ENCODE measurements at regions not wholly inside any gene's neighbourhood (a gene's known extent, or its start where the extent isn't known, plus 50 kb on each side); places are given as distances from the start of the nearest gene placed in this dataset.
A peak's percentile ranks its signal among the peaks of the same experiment; 100 is the strongest.

- no peak for TF ChIP-seq JUND (IDR thresholded peaks at IDR 0.05; ENCODE audit: low read depth)
- in situ Hi-C loops (cut with HindIII; ENCODE audit: low pct_unique_long_range_greater_than_20kb, low sequenced_read_pairs): no loop called here
These were observed 697.3 kb downstream of the CETN3 start for GRCh38 chr5:89712134-89712700.

GRCh38 chr5:89711526-89711925 lies 698.0 kb downstream of the CETN3 start:
- in situ Hi-C loops (cut with HindIII; ENCODE audit: low pct_unique_long_range_greater_than_20kb, low sequenced_read_pairs): no loop called here
- DNase-seq (ENCODE audit: low read depth in 1 of 2, low spot score in 1 of 2): no peak
- TF ChIP-seq JUND (IDR thresholded peaks at IDR 0.05; ENCODE audit: low read depth): no peak

More at GRCh38 chr5:89712134-89712700, 697.3 kb downstream of the CETN3 start:
- no peak for DNase-seq (ENCODE audit: low read depth in 1 of 2, low spot score in 1 of 2)

GRCh38 chr5:89710006-89710405 lies 699.5 kb downstream of the CETN3 start:
- DNase-seq (ENCODE audit: low read depth in 1 of 2, low spot score in 1 of 2): no peak
- TF ChIP-seq JUND (IDR thresholded peaks at IDR 0.05; ENCODE audit: low read depth): no peak
- in situ Hi-C loops (cut with HindIII; ENCODE audit: low pct_unique_long_range_greater_than_20kb, low sequenced_read_pairs): no loop called here

GRCh38 chr5:89707891-89708290 lies 701.7 kb downstream of the CETN3 start:
- no peak for DNase-seq (ENCODE audit: low read depth in 1 of 2, low spot score in 1 of 2)
- no peak for TF ChIP-seq JUND (IDR thresholded peaks at IDR 0.05; ENCODE audit: low read depth)
- in situ Hi-C loops (cut with HindIII; ENCODE audit: low pct_unique_long_range_greater_than_20kb, low sequenced_read_pairs): no loop called here

GRCh38 chr5:89706731-89707130 lies 702.8 kb downstream of the CETN3 start:
- TF ChIP-seq JUND (IDR thresholded peaks at IDR 0.05; ENCODE audit: low read depth): no peak
- in situ Hi-C loops (cut with HindIII; ENCODE audit: low pct_unique_long_range_greater_than_20kb, low sequenced_read_pairs): no loop called here
- no peak for DNase-seq (ENCODE audit: low read depth in 1 of 2, low spot score in 1 of 2)

- TF ChIP-seq JUND (IDR thresholded peaks at IDR 0.05; ENCODE audit: low read depth): no peak
- DNase-seq (ENCODE audit: low read depth in 1 of 2, low spot score in 1 of 2): peak in 1 of 2 experiments; percentile 62
- in situ Hi-C loops (cut with HindIII; ENCODE audit: low pct_unique_long_range_greater_than_20kb, low sequenced_read_pairs): no loop called here
These were observed 705.7 kb downstream of the CETN3 start for GRCh38 chr5:89703817-89704216.

- in situ Hi-C loops (cut with HindIII; ENCODE audit: low pct_unique_long_range_greater_than_20kb, low sequenced_read_pairs): no loop called here
- TF ChIP-seq JUND (IDR thresholded peaks at IDR 0.05; ENCODE audit: low read depth): no peak
These were observed 711.5 kb downstream of the CETN3 start for GRCh38 chr5:89698028-89698427.

GRCh38 chr5:89697581-89697980 lies 712.0 kb downstream of the CETN3 start:
- in situ Hi-C loops (cut with HindIII; ENCODE audit: low pct_unique_long_range_greater_than_20kb, low sequenced_read_pairs): no loop called here
- no peak for TF ChIP-seq JUND (IDR thresholded peaks at IDR 0.05; ENCODE audit: low read depth)
- DNase-seq (ENCODE audit: low read depth in 1 of 2, low spot score in 1 of 2): no peak

More at GRCh38 chr5:89698028-89698427, 711.5 kb downstream of the CETN3 start:
- DNase-seq (ENCODE audit: low read depth in 1 of 2, low spot score in 1 of 2): no peak

GRCh38 chr5:89695371-89695770 lies 714.2 kb downstream of the CETN3 start:
- in situ Hi-C loops (cut with HindIII; ENCODE audit: low pct_unique_long_range_greater_than_20kb, low sequenced_read_pairs): no loop called here
- no peak for TF ChIP-seq JUND (IDR thresholded peaks at IDR 0.05; ENCODE audit: low read depth)
- no peak for DNase-seq (ENCODE audit: low read depth in 1 of 2, low spot score in 1 of 2)

GRCh38 chr5:89694026-89694550 lies 715.5 kb downstream of the CETN3 start:
- DNase-seq (ENCODE audit: low read depth in 1 of 2, low spot score in 1 of 2): no peak
- in situ Hi-C loops (cut with HindIII; ENCODE audit: low pct_unique_long_range_greater_than_20kb, low sequenced_read_pairs): no loop called here
- no peak for TF ChIP-seq JUND (IDR thresholded peaks at IDR 0.05; ENCODE audit: low read depth)

- DNase-seq (ENCODE audit: low read depth in 1 of 2, low spot score in 1 of 2): no peak
- in situ Hi-C loops (cut with HindIII; ENCODE audit: low pct_unique_long_range_greater_than_20kb, low sequenced_read_pairs): no loop called here
- TF ChIP-seq JUND (IDR thresholded peaks at IDR 0.05; ENCODE audit: low read depth): no peak
These were observed 719.2 kb downstream of the CETN3 start for GRCh38 chr5:89690331-89690730.

GRCh38 chr5:89686081-89686765 lies 723.3 kb downstream of the CETN3 start:
- DNase-seq (ENCODE audit: low read depth in 1 of 2, low spot score in 1 of 2): no peak
- in situ Hi-C loops (cut with HindIII; ENCODE audit: low pct_unique_long_range_greater_than_20kb, low sequenced_read_pairs): no loop called here
- TF ChIP-seq JUND (IDR thresholded peaks at IDR 0.05; ENCODE audit: low read depth): no peak

GRCh38 chr5:89676634-89677033 lies 732.9 kb downstream of the CETN3 start:
- no peak for TF ChIP-seq JUND (IDR thresholded peaks at IDR 0.05; ENCODE audit: low read depth)
- DNase-seq (ENCODE audit: low read depth in 1 of 2, low spot score in 1 of 2): no peak
- in situ Hi-C loops (cut with HindIII; ENCODE audit: low pct_unique_long_range_greater_than_20kb, low sequenced_read_pairs): no loop called here

Data from T47D (cell line).